Right cardiac atrium (tissue), 5 donors: ENCODE measurements at regions not wholly inside any gene's neighbourhood (a gene's known extent, or its start where the extent isn't known, plus 50 kb on each side); places are given as distances from the start of the nearest gene placed in this dataset.

ENCODE experiments used
- ATAC-seq, 2 donors: fragments of 200-7000 bp; cut with Tn5 transposase; one replicate each; pipeline versions ENCODE4 v1.8.0 to v1.9.1; 2020; ENCODE audit warnings: moderate library complexity in 2 of 2, mild to moderate bottlenecking in 1 of 2
- DNase-seq, 3 donors: peaks; one replicate each; pipeline ENCODE4 v3.0.0-alpha.2; 2020
- H3K27ac ChIP-seq: one replicate; pipeline ENCODE4 v1.5.1; 2013; ENCODE audit warnings: mild to moderate bottlenecking, low read length, control low read depth, moderate library complexity
- H3K27me3 ChIP-seq: one replicate; pipeline ENCODE4 v1.6.1; 2013; ENCODE audit not compliant: control insufficient read depth, insufficient read depth
- H3K4me1 ChIP-seq: one replicate; pipeline ENCODE4 v1.6.1; 2013; ENCODE audit warnings: low read length; ENCODE audit not compliant: control insufficient read depth, insufficient read depth
- H3K4me3 ChIP-seq: one replicate; pipeline ENCODE4 v1.5.1; 2013; ENCODE audit warnings: low read length, control low read depth
- H3K9me3 ChIP-seq: one replicate; pipeline ENCODE4 v1.6.1; 2013; ENCODE audit warnings: low read length; ENCODE audit not compliant: control insufficient read depth
- WGBS: extraction: QIAGEN DNeasy Blood & Tissue Kit; methylation state at CpG from one replicate; pipeline ENCODE4 v1.1.7; 2013; 5-methylcytosine and 5-hydroxymethylcytosine counted together
- intact Hi-C, 4 donors: fragments of 100-400 bp; cut with DNase I; formaldehyde crosslinking; loops; one replicate each; pipeline versions ENCODE4 v1.11.0 to v1.14.0; 2022 to 2023
- donor health status: healthy with polysubstance abuse.
- donor health status: DM: no; HTN: yes; CAD: no.
- donor health status: DM: no; HTN: no; CAD: no.
- donor health status: DM: no; HTN: yes; CAD: no; lungs with severe emphysema.
- donor health status: DM: yes; HTN: yes; CAD: no.

- no peaks in the 10 kb centered on the region for H3K9me3 ChIP-seq
- H3K4me1 ChIP-seq: no peaks in the 10 kb centered on the region
- intact Hi-C loops: no loop called here
- no peak overlapping the region for H3K27ac ChIP-seq
- no peaks in the 10 kb centered on the region for H3K27me3 ChIP-seq
- ATAC-seq (no peak), DNase-seq (no peak)
- H3K4me3 ChIP-seq: no peak overlapping the region
- 71% methylated on average over 5 of the region's 5 CpGs for WGBS
These were observed 1469.4 kb upstream of the TMEM132C start for GRCh38 chr12:126797525-126797924.

- H3K27me3 ChIP-seq: no peaks in the 10 kb centered on the region
- no peaks in the 10 kb centered on the region for H3K4me1 ChIP-seq
- no peak for ATAC-seq
- 79% methylated on average over 5 of the region's 5 CpGs for WGBS
- no peak overlapping the region for H3K27ac ChIP-seq
- intact Hi-C loops: no loop called here
- DNase-seq: no peak
- H3K9me3 ChIP-seq: no peaks in the 10 kb centered on the region
- no peak overlapping the region for H3K4me3 ChIP-seq
These were observed 1468.5 kb upstream of the TMEM132C start for GRCh38 chr12:126798449-126798848.

DNA sequence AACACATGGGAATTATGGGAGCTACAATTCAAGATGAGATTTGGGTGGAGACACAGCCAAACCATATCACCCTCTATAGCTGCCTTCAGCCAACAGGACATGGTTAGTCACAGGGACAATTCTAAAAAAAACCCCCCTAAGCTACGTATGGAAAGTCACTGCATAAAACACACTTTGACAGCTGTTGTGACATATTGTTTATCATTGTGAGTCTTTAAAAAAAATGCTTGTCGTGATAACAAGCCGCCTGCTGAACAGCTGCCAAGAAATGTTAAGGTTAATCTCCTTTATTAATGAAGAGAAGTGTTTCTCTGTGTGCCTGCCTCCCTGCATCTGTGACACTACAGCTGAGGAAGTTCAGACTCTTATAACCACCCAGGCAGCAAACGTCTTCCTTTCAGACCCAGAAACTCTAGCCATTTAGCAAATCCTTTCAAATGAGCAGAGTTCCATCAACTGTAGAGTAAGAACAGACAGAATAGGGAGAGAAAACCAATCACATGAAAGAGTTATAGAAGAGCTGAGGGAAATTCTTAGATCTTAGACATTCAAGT is 1459.6 kb upstream of the TMEM132C start:
- no peak for ATAC-seq
- WGBS: 16% methylated on average over 4 of the region's 4 CpGs
- intact Hi-C loops: no loop called here

DNA sequence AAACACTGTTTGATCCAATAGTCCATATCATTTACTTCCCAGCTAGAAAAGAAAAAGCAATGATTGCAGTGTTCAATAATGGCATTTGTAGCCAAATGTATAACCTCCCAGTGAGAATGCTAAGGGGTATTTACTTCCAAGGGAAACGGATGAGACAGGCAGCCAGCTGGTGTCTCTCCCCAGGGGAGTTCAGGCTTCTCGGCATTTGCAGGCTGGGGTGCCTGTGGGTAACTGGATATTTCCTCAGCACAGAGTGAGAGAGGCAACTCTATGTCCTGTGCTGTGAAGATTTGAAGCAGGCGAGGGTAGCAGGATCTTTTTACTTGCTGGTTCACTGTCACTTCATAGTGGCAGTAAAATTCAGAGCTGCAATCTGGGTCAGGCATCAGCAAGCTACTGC is 1455.6 kb upstream of the TMEM132C start:
- no peaks in the 10 kb centered on the region for H3K4me1 ChIP-seq
- intact Hi-C loops: no loop called here
- no peak overlapping the region for H3K4me3 ChIP-seq
- no peak for DNase-seq
- no peak for ATAC-seq
- no peaks in the 10 kb centered on the region for H3K9me3 ChIP-seq
- 19% methylated on average over 3 of the region's 3 CpGs for WGBS
- no peak overlapping the region for H3K27ac ChIP-seq
- no peaks in the 10 kb centered on the region for H3K27me3 ChIP-seq

More for the DNA sequence above, 1459.6 kb upstream of the TMEM132C start:
- Histone ChIP-seq H3K4me3 (no peak overlapping the region), H3K9me3 (no peaks in the 10 kb centered on the region), H3K27ac (no peak overlapping the region), H3K4me1 (no peaks in the 10 kb centered on the region), H3K27me3 (no peaks in the 10 kb centered on the region)
- no peak for DNase-seq

DNA sequence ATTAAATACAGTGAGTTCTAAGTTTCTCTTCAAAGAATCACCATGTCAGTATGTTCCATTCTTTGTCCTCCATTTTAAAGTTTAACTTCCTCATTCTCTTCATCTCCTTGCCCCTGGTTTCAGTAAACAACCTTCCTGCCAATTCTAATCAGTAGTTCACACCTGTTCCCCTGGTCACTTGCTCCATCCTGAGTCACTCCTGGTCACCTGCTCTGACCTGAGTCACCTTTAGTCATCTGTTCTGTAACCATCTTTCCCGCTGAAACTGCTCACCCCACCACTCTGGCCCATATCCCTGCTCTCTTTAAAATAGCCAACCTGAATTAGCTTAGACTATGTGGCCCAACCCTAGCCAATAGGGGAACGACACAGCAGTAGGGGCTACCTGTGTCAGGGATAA is 1447.4 kb upstream of the TMEM132C start:
- no peak overlapping the region for H3K27ac ChIP-seq
- no peak for DNase-seq
- WGBS: 74% methylated on average over 2 of the region's 2 CpGs

GRCh38 chr12:126830778-126831680 is 1435.9 kb upstream of the TMEM132C start:
- H3K27me3 ChIP-seq: no peaks in the 10 kb centered on the region
- H3K4me1 ChIP-seq: no peaks in the 10 kb centered on the region
- H3K9me3 ChIP-seq: no peaks in the 10 kb centered on the region
- ATAC-seq (no peak), DNase-seq (no peak)
- intact Hi-C loops: no loop called here
- WGBS: 96% methylated on average over 2 of the region's 2 CpGs
- no peak overlapping the region for H3K27ac ChIP-seq
- no peak overlapping the region for H3K4me3 ChIP-seq

More for the DNA sequence above, 1447.4 kb upstream of the TMEM132C start:
- H3K27me3 ChIP-seq: no peaks in the 10 kb centered on the region
- intact Hi-C loops: no loop called here
- H3K9me3 ChIP-seq: no peaks in the 10 kb centered on the region
- H3K4me1 ChIP-seq: no peaks in the 10 kb centered on the region
- no peak for ATAC-seq
- no peak overlapping the region for H3K4me3 ChIP-seq

GRCh38 chr12:126837697-126838096 is 1429.3 kb upstream of the TMEM132C start:
- no peak overlapping the region for H3K27ac ChIP-seq
- WGBS: 17% methylated on average over 2 of the region's 2 CpGs
- intact Hi-C loops: no loop called here
- H3K27me3 ChIP-seq: no peaks in the 10 kb centered on the region
- H3K4me3 ChIP-seq: no peak overlapping the region
- H3K9me3 ChIP-seq: no peaks in the 10 kb centered on the region
- DNase-seq: no peak
- no peak for ATAC-seq
- no peaks in the 10 kb centered on the region for H3K4me1 ChIP-seq

- no peaks in the 10 kb centered on the region for H3K9me3 ChIP-seq
- WGBS: 74% methylated on average over 9 of the region's 9 CpGs
- no peak for DNase-seq
- no peak overlapping the region for H3K27ac ChIP-seq
- no peak overlapping the region for H3K4me3 ChIP-seq
- intact Hi-C loops: no loop called here
- no peaks in the 10 kb centered on the region for H3K27me3 ChIP-seq
- no peak for ATAC-seq
- no peaks in the 10 kb centered on the region for H3K4me1 ChIP-seq
These were observed 1422.9 kb upstream of the TMEM132C start for GRCh38 chr12:126843915-126844669.

GRCh38 chr12:126847005-126847629 is 1419.9 kb upstream of the TMEM132C start:
- H3K4me3 ChIP-seq: no peak overlapping the region
- no peaks in the 10 kb centered on the region for H3K27me3 ChIP-seq
- no peak overlapping the region for H3K27ac ChIP-seq
- no peaks in the 10 kb centered on the region for H3K4me1 ChIP-seq
- DNase-seq (no peak), ATAC-seq (no peak)
- intact Hi-C loops: no loop called here
- 63% methylated on average over 5 of the region's 5 CpGs for WGBS
- H3K9me3 ChIP-seq: no peaks in the 10 kb centered on the region

GRCh38 chr12:126855768-126856167 is 1411.2 kb upstream of the TMEM132C start:
- H3K4me1 ChIP-seq: no peaks in the 10 kb centered on the region
- H3K27ac ChIP-seq: no peak overlapping the region
- no peaks in the 10 kb centered on the region for H3K9me3 ChIP-seq
- intact Hi-C loops: no loop called here
- ATAC-seq: no peak
- no peak for DNase-seq
- no peaks in the 10 kb centered on the region for H3K27me3 ChIP-seq
- H3K4me3 ChIP-seq: no peak overlapping the region

DNA sequence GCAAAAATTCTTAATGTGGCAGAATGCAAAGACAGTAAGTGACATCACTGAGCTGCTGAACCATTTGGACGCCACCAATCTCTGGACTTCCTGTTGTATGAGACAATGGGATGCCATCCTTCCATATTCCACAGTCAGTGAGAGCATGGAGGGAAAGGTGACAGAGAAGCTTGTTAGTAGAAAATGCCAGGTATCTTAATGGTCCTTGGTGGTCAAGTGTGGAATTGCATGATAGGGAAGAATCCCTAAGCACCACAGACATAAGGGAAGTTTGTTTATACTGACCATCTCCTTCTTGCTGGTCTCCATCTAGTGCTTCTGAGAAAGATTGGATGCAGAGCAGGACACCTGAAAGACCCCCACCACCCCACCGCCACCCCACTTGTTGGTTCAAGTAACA is 1410.0 kb upstream of the TMEM132C start:
- Histone ChIP-seq H3K4me3 (no peak overlapping the region), H3K9me3 (no peaks in the 10 kb centered on the region), H3K27ac (no peak overlapping the region), H3K27me3 (no peaks in the 10 kb centered on the region), H3K4me1 (no peaks in the 10 kb centered on the region)
- 81% methylated on average over 2 of the region's 2 CpGs for WGBS
- DNase-seq (no peak), ATAC-seq (no peak)
- intact Hi-C loops: no loop called here
